OCI-LY7 (cell line): ENCODE measurements at regions not wholly inside any gene's neighbourhood (a gene's known extent, or its start where the extent isn't known, plus 50 kb on each side); places are given as distances from the start of the nearest gene placed in this dataset.

Source experiments
- CTCF ChIP-seq: fragments of 200-600 bp; sonication (generic); conservative IDR thresholded peaks from 2 replicates; pipeline ENCODE4 v1.5.1; 2014; ENCODE audit warnings: mild to moderate bottlenecking, antibody characterized with exemption, low read length, moderate library complexity, mixed read lengths
- EZH2phosphoT487 ChIP-seq: fragments of 200-600 bp; sonication (generic); IDR thresholded peaks from 2 replicates; pipeline ENCODE4 v1.6.1; 2018; ENCODE audit warnings: low read depth, borderline replicate concordance, mild to moderate bottlenecking, mixed run types, antibody characterized with exemption, low read length, moderate library complexity, mixed read lengths

GRCh38 chr7:104064969-104065387 lies 75.5 kb upstream of the RELN start:
- TF ChIP-seq CTCF, result no peak
- TF ChIP-seq EZH2phosphoT487, result no peak
